Liver (tissue), 3 donors: ENCODE measurements at regions not wholly inside any gene's neighbourhood (a gene's known extent, or its start where the extent isn't known, plus 50 kb on each side); places are given as distances from the start of the nearest gene placed in this dataset.

ENCODE experiments used
- EGR1 ChIP-seq, 2 donors: IDR thresholded peaks; 2 replicates each; pipeline ENCODE4 v1.6.1; 2016 to 2018; ENCODE audit warnings: antibody characterized with exemption in 2 of 2, low read depth in 2 of 2
- HNF4G ChIP-seq: IDR thresholded peaks from 2 replicates; pipeline ENCODE4 v1.6.1; 2016; ENCODE audit warnings: antibody characterized with exemption
- JUND ChIP-seq, 2 donors: IDR thresholded peaks; 2 replicates each; pipeline ENCODE4 v1.6.1; 2016; ENCODE audit warnings: antibody characterized with exemption in 2 of 2
- MAX ChIP-seq: IDR thresholded peaks from 2 replicates; pipeline ENCODE4 v1.6.1; 2016; ENCODE audit warnings: antibody characterized with exemption
- RAD21 ChIP-seq, 2 donors: IDR thresholded peaks; 2 replicates each; pipeline ENCODE4 v1.6.1; 2016; ENCODE audit warnings: antibody characterized with exemption in 2 of 2, mild to moderate bottlenecking in 2 of 2
- TF ChIP-seq, protein P1 (sequence below): fragments of 150-350 bp; IDR thresholded peaks from 2 replicates; pipeline ENCODE4 v1.5.1; 2017; ENCODE audit warnings: improper control_type of control experiment, low read depth, low read length; ENCODE audit not compliant: missing input control
- TF ChIP-seq, protein P2 (sequence below): IDR thresholded peaks from 2 replicates; pipeline ENCODE4 v1.6.1; 2016; ENCODE audit warnings: antibody characterized with exemption, mild to moderate bottlenecking
- TF ChIP-seq, protein P3 (sequence below): IDR thresholded peaks from 2 replicates; pipeline ENCODE4 v1.6.1; 2016; ENCODE audit warnings: antibody characterized with exemption
- TF ChIP-seq, protein P4 (sequence below): IDR thresholded peaks from 2 replicates; pipeline ENCODE4 v1.6.1; 2016; ENCODE audit warnings: antibody characterized with exemption
- donor health status: healthy.
- donor health status: healthy.

DNA sequence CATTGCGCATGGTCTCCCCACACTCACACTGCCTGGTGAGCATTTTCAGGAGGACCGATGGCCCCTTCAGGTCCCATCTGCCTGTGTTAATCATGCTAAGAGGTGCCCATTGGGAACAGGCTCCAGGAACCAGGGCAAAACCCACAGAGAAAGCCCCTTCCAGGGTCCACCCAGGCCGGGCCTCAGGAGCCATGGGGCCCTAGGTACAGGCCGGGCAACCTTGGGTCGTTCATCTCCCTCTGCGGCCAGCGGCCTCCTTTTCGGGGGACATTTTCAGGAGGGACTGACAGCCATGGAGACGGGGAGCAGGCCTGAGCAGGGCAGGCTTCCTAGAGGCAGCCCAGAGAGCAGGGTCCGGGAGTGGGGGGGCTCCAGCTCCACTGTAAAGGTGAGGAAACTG lies 68.0 kb upstream of the TAMM41 start:
- TF ChIP-seq, protein P1, sequence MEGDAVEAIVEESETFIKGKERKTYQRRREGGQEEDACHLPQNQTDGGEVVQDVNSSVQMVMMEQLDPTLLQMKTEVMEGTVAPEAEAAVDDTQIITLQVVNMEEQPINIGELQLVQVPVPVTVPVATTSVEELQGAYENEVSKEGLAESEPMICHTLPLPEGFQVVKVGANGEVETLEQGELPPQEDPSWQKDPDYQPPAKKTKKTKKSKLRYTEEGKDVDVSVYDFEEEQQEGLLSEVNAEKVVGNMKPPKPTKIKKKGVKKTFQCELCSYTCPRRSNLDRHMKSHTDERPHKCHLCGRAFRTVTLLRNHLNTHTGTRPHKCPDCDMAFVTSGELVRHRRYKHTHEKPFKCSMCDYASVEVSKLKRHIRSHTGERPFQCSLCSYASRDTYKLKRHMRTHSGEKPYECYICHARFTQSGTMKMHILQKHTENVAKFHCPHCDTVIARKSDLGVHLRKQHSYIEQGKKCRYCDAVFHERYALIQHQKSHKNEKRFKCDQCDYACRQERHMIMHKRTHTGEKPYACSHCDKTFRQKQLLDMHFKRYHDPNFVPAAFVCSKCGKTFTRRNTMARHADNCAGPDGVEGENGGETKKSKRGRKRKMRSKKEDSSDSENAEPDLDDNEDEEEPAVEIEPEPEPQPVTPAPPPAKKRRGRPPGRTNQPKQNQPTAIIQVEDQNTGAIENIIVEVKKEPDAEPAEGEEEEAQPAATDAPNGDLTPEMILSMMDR = no peak
- no peak for TF ChIP-seq MAX
- TF ChIP-seq JUND (IDR thresholded peaks at IDR 0.05) = no peak
- TF ChIP-seq, protein P2, sequence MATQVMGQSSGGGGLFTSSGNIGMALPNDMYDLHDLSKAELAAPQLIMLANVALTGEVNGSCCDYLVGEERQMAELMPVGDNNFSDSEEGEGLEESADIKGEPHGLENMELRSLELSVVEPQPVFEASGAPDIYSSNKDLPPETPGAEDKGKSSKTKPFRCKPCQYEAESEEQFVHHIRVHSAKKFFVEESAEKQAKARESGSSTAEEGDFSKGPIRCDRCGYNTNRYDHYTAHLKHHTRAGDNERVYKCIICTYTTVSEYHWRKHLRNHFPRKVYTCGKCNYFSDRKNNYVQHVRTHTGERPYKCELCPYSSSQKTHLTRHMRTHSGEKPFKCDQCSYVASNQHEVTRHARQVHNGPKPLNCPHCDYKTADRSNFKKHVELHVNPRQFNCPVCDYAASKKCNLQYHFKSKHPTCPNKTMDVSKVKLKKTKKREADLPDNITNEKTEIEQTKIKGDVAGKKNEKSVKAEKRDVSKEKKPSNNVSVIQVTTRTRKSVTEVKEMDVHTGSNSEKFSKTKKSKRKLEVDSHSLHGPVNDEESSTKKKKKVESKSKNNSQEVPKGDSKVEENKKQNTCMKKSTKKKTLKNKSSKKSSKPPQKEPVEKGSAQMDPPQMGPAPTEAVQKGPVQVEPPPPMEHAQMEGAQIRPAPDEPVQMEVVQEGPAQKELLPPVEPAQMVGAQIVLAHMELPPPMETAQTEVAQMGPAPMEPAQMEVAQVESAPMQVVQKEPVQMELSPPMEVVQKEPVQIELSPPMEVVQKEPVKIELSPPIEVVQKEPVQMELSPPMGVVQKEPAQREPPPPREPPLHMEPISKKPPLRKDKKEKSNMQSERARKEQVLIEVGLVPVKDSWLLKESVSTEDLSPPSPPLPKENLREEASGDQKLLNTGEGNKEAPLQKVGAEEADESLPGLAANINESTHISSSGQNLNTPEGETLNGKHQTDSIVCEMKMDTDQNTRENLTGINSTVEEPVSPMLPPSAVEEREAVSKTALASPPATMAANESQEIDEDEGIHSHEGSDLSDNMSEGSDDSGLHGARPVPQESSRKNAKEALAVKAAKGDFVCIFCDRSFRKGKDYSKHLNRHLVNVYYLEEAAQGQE = no peak
- TF ChIP-seq, protein P3, sequence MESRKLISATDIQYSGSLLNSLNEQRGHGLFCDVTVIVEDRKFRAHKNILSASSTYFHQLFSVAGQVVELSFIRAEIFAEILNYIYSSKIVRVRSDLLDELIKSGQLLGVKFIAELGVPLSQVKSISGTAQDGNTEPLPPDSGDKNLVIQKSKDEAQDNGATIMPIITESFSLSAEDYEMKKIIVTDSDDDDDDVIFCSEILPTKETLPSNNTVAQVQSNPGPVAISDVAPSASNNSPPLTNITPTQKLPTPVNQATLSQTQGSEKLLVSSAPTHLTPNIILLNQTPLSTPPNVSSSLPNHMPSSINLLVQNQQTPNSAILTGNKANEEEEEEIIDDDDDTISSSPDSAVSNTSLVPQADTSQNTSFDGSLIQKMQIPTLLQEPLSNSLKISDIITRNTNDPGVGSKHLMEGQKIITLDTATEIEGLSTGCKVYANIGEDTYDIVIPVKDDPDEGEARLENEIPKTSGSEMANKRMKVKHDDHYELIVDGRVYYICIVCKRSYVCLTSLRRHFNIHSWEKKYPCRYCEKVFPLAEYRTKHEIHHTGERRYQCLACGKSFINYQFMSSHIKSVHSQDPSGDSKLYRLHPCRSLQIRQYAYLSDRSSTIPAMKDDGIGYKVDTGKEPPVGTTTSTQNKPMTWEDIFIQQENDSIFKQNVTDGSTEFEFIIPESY = no peak
- no peak for TF ChIP-seq EGR1 (IDR thresholded peaks at IDR 0.05; ENCODE audit: low read depth in 2 of 2)
- TF ChIP-seq RAD21 (IDR thresholded peaks at IDR 0.05) = no peak
- TF ChIP-seq, protein P4, sequence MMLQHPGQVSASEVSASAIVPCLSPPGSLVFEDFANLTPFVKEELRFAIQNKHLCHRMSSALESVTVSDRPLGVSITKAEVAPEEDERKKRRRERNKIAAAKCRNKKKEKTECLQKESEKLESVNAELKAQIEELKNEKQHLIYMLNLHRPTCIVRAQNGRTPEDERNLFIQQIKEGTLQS = no peak
- no peak for TF ChIP-seq HNF4G
